GM19455 (cell line): ENCODE measurements at regions not wholly inside any gene's neighbourhood (a gene's known extent, or its start where the extent isn't known, plus 50 kb on each side); places are given as distances from the start of the nearest gene placed in this dataset.

Experiments
- ATAC-seq: cut with Tn5 transposase; IDR thresholded peaks from one replicate; pipeline ENCODE4 v1.9.1; 2021; ENCODE audit not compliant: unreplicated experiment

DNA sequence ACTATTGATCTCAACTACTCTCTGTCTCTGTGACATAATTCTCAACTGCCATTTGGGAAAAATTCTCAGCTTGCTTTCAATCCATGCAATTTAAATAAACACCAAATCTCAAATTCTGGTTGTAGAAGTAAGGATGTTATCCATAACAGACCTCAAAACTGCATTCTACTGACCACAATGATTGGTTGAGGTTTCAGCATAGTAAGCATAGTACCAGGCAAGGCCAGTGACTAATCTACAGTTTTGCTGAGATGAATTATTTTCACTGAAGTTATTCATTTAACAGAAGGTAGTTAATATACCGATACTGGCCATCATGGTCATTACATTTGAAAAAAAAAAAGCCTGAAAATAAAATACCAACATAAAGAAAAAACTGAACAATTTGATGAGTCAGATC, 488.0 kb upstream of the CDH18 start:
- no peak for ATAC-seq

DNA sequence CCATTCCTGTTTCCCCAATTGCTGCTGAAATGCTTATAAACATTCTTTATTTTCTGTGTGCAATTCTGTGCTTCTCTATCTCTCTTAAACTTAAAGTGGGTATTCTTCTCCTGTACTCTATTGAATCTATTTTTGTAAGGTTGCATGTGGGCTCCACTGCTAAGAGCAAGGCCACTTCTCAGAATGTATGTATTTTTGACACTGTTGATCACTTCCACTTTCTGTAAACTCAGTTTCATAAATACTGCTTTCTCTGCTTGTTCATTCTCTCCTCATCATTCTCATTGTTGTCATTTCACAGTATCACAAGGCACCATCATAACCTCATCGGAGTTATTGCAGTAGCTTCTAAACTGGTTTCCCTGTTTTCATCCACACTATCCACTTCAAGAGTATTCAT, 483.0 kb upstream of the CDH18 start:
- ATAC-seq, result no peak

DNA sequence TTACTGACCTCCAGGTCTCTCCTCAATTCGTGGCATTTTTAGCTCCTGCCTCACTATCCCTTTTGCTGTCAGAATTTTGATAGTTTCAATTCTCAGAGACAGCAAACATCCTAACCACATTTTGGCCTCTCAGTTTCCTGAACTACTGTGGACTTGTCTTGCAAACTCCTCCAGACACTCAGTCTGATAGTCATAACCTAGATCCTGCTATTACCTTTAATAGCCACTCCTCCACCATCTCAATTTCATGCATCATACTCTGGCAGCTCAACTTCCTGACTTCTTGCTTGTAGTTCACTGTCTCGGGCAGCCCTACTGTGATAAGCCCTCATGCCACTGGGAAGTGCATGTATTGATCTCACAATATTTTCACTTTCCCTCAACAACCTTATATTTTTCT, 481.8 kb upstream of the CDH18 start:
- no peak for ATAC-seq

DNA sequence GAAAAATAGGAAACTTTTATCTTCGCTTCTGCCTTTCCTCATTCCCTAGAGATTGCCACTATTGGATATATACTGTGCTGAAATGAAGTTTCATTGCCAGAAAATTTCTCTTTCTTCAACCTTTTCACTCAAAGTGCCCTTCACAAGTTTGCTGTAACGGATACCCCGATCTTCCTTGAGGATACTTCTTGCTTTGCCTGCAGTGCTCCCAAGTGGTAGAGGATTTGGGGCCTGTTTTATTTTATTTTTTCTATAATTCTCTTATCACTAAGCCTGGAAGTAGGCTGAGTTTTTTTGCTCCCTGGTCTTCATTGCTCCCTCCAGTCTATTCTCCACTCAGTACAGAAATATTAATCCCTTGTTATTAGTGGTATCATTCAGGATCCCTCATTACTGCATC, 481.4 kb upstream of the CDH18 start:
- no peak for ATAC-seq

DNA sequence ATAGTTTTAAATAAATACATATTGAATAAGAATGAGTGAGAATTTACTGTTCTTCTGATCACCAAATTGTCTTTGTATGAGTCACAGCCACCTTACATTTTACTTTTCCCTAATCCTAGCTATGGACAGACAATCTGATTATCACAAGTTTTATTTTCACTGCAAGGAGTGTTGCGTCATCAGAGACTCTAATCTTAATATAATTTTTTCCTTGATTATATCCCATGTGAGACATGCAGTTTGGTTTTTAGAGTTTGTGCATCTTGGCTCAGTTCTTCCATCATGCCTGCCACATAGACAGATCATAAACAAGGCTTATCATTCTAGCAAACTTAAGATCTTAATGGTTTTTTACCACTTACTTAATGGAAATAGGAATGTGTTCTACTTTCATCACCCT, 478.5 kb upstream of the CDH18 start:
- ATAC-seq, result no peak

DNA sequence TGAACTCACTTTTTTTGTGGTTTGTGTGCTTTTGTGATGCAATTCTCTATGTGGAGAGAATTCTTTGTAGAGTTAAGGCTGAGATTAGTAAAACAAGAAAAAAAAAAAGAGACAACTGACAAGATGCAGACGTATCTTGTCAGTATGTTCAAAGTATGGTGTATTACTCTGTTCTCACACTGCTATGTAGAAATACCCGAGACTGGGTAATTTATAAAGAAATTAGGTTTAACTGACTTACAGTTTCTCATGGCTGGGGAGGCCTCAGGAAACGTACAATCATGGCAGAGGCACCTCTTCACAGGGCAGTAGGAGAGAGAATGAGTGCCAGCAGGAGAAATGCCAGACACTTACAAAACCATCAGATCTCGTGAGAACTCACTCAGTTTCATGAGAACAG, 475.2 kb upstream of the CDH18 start:
- ATAC-seq, result no peak

DNA sequence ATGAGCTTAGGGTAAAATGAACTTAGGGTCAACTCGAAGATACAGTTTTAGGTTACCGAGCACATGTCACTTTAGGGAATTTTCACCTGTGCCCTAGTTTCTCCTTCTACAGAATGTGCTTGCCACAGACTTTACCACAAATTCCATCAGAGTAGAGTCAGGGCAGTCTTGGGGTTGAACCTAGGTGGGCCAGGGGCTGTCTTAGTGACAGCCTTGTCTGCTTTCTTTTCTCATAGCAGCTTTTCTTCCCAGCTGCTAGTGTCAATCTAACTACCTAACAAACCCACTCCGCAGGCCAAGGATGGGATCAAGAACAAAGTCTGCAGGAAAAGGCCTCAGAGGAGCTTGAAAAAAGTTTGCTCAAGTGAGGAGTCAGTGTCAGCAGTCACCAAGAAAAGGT, 458.1 kb upstream of the CDH18 start:
- ATAC-seq, result no peak

DNA sequence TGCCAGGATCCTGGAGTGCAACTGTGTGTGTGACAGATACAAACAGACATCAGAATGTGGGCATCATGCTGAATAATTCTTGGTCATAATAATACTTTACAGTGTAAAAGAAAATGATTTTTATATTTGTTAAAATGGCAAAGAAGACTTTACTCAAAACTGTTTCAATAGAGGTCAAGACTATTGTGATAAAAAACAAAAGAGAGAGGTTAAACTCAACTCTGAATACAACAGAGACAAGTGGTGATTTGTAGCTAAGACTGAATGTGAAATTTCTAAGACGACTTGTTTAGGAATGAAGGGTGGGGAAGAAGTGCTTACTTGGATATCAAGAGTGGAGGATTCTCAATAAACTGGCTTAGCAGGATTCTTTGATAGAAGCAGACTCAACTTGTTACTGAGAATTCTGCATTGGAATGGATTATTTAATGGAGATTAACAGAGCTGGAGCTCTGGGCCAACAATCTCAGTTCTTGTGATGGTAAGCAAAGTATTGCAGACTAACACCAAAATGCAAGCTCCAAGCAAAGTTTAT, 457.4 kb upstream of the CDH18 start:
- no peak for ATAC-seq

DNA sequence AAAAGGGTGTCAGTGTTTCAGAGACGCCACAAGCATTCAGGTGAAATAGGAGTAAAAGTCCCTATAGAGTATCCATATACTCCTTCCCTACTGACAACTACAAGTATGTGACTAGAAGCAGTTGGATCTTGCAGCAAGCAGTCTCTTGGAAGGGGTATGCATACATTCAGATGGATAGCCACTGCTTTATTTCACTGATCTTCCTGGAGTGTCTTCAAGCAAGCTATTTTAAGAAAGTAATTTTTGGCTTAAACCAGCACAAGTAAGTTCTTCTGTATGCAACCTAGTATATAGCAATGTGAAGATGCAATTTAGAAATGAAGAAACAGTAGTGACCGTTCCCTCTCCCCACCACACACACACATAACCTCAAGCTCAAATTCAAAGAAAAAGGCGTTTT, 446.8 kb upstream of the CDH18 start:
- no peak for ATAC-seq

DNA sequence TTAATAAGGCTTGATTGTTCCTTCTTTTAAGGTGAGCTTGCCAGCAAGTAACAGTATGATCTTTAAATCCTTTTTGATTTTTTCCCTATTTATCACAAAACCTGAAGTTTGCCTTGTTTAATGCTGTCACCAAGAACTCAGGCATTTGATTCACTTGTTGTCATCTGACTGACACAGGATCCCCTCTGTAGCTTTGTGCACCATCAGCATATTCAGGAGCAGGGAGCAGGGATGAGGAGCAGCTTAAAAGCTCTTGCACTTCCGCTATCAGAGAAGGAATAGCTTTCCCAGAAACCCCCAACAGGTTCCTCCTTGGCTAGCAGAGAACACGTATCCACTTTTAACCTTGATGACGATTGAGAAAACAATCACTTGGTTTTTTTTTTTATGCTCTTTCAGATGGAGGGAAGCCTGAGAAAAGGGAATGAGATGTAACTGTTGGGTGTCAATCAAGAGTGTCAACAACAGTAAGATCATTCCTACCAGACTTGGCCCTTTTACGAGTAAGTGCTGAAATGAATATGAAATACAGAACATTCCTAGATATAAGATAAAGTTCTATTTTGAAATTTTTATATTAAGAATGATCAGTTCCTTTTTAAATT, 433.1 kb upstream of the CDH18 start:
- no peak for ATAC-seq
